Bronchial epithelial cell (primary cell): ENCODE measurements at regions not wholly inside any gene's neighbourhood (a gene's known extent, or its start where the extent isn't known, plus 50 kb on each side); places are given as distances from the start of the nearest gene placed in this dataset.

Experiments
- DNase-seq: peaks from one replicate; pipeline ENCODE4 v3.0.0-alpha.2; 2010; ENCODE audit warnings: low read depth
- FAIRE-seq: peaks from 2 replicates; lab custom pipeline; 2011; peaks lifted over from hg19 to GRCh38; lab: Jason Lieb, UNC
- H3K27me3 ChIP-seq: 2 replicates; pipeline ENCODE4 v1.5.1; 2011; ENCODE audit warnings: low read length; ENCODE audit not compliant: control insufficient read depth, insufficient read depth
- H3K36me3 ChIP-seq: 2 replicates; pipeline ENCODE4 v1.5.1; 2011; ENCODE audit warnings: low read length; ENCODE audit not compliant: control insufficient read depth, insufficient read depth
- H3K4me3 ChIP-seq: 2 replicates; pipeline ENCODE4 v1.5.1; 2011; ENCODE audit warnings: mild to moderate bottlenecking, low read depth, low read length, control low read depth
- TF ChIP-seq, protein P1 (sequence below): IDR thresholded peaks from 2 replicates; pipeline ENCODE4 v1.5.1; 2011; ENCODE audit warnings: mild to moderate bottlenecking, moderate library complexity, low read length, control low read depth, inconsistent platforms; ENCODE audit not compliant: insufficient read depth, severe bottlenecking

- Histone ChIP-seq H3K27me3 (no peaks in the 10 kb centered on the region), H3K36me3 (no peaks in the 10 kb centered on the region), H3K4me3 (no peak overlapping the region)
- DNase-seq (no peak), FAIRE-seq (no peak)
- TF ChIP-seq, protein P1, sequence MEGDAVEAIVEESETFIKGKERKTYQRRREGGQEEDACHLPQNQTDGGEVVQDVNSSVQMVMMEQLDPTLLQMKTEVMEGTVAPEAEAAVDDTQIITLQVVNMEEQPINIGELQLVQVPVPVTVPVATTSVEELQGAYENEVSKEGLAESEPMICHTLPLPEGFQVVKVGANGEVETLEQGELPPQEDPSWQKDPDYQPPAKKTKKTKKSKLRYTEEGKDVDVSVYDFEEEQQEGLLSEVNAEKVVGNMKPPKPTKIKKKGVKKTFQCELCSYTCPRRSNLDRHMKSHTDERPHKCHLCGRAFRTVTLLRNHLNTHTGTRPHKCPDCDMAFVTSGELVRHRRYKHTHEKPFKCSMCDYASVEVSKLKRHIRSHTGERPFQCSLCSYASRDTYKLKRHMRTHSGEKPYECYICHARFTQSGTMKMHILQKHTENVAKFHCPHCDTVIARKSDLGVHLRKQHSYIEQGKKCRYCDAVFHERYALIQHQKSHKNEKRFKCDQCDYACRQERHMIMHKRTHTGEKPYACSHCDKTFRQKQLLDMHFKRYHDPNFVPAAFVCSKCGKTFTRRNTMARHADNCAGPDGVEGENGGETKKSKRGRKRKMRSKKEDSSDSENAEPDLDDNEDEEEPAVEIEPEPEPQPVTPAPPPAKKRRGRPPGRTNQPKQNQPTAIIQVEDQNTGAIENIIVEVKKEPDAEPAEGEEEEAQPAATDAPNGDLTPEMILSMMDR, result no peak
These were observed 78.1 kb upstream of the TBX20 start for GRCh38 chr7:35331730-35332678.

DNA sequence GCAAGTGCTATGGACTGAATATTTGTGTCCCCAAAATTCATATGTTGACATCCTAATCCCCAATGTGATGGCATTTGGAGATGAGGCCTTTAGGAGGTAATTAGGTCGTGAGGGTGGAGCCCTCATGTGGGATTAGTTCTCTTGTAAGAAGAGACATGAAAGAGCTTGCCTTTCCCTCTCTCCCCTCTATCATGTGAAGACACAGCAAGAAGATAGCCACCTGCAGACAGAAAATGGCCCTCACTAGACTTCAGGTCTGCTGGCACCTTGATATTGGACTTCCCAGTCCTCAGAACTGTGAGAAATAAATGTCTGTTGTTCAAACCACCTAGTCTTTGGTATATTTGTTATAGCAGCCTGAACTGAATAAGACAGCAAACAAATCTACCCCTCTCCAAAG, 75.1 kb upstream of the TBX20 start:
- TF ChIP-seq, protein P1, result no peak
- FAIRE-seq, result no peak

DNA sequence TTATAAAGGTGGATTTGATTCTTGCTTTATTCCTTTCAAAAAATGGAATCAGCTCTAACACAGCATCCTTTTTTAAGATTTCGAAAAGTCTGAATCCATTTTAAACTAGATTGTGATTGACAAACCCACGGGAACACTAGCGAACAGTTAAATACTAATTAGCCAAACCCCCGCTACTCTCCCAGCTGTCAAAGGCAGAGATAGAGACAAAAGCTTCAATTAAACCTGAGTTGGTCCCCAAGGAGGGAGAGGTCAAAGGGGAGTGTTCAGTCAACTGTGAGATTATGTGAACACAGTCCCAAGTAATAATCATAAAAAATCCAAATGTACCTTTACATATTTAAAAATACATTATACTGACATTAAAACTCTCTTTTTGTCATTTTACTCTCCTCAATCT, 65.7 kb upstream of the TBX20 start:
- DNase-seq (no peak), FAIRE-seq (no peak)
- no peak overlapping the region for H3K4me3 ChIP-seq
- TF ChIP-seq, protein P1, result no peak
- H3K36me3 ChIP-seq, result no peaks in the 10 kb centered on the region
- no peaks in the 10 kb centered on the region for H3K27me3 ChIP-seq

More for the DNA sequence above, 75.1 kb upstream of the TBX20 start:
- no peak for DNase-seq
- H3K27me3 ChIP-seq, result no peaks in the 10 kb centered on the region
- H3K4me3 ChIP-seq, result no peak overlapping the region
- H3K36me3 ChIP-seq, result no peaks in the 10 kb centered on the region

DNA sequence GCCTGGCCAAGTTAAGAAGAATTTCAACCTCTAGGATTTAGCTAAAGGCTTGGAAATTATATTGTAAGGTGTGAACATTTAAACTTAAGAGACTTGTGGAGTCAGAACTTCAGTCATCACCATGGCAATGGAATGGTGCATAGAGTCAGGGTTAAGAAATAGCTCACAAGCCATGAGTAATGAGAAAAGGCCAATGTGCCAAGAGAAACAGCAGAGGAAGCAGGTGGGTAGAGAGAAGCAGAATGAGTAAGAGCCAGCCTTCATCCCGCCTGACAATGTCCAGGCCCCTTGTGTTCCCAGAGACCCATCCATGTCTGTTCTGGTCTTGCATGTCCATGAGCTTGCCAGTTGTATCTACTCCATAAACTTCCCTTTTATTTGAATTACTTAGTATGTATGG, 62.6 kb upstream of the TBX20 start:
- Histone ChIP-seq H3K4me3 (no peak overlapping the region), H3K27me3 (no peaks in the 10 kb centered on the region), H3K36me3 (no peaks in the 10 kb centered on the region)
- FAIRE-seq, result no peak
- DNase-seq, result no peak
- TF ChIP-seq, protein P1, result no peak

DNA sequence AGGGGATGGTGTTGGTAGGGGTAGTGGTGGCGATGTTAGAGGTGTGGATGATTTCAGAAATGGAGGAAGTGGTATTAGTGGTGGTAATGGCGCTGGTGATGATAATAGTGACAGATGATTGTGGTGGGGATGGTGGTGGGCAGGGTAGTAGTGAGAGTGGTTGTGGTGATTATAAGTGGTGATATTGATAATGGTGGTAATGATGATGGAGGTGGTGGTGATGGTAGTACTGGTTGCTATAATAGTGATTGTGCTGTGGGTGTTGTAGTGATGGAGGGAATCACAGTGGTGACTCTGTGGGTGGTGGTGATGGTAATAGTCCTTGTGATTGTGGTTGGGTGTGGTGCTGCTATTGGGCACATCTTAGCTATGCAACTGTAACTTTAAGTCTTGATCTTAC, 61.6 kb upstream of the TBX20 start:
- no peak for FAIRE-seq
- H3K4me3 ChIP-seq, result no peak overlapping the region
- DNase-seq, result no peak
- H3K36me3 ChIP-seq, result no peaks in the 10 kb centered on the region
- H3K27me3 ChIP-seq, result no peaks in the 10 kb centered on the region
- TF ChIP-seq, protein P1, result no peak
